ENCODE measurements at regions not wholly inside any gene's neighbourhood (a gene's known extent, or its start where the extent isn't known, plus 50 kb on each side); places are given as distances from the start of the nearest gene placed in this dataset.
"Not testable (repeated sequence)": the region's sequence is repeated elsewhere in the genome, so short reads cannot be mapped to it uniquely, and the experiment has no call there.

GRCh38 chr10:77718957-77719356 lies 81.3 kb upstream of the KCNMA1 start:
- DNase-seq (ENCODE audit: unreplicated experiment), result no peak
- no peaks in the 10 kb centered on the region for H3K9me3 Mint-ChIP-seq (ENCODE audit: unreplicated experiment)
- H3K4me3 Mint-ChIP-seq (ENCODE audit: unreplicated experiment), result no peak overlapping the region
- POLR2A ChIA-PET, result no interaction called here
- H3K27ac Mint-ChIP-seq (ENCODE audit: low read depth, unreplicated experiment), result no peak overlapping the region
- no TSS peak for BruUV-seq (replicated peaks)
- peaks cover 26% of the 10 kb centered on the region for H3K4me1 Mint-ChIP-seq (ENCODE audit: insufficient read depth, unreplicated experiment)
- TF ChIP-seq CTCF (IDR thresholded peaks at IDR 0.05; ENCODE audit: unreplicated experiment), result no peak
- no peaks in the 10 kb centered on the region for H3K27me3 Mint-ChIP-seq (ENCODE audit: insufficient read depth, unreplicated experiment)
- H3K36me3 Mint-ChIP-seq (ENCODE audit: insufficient read depth, unreplicated experiment), result no peaks in the 10 kb centered on the region
- CTCF ChIA-PET, result interaction anchor here (0.6 to 1.4 kb wide), 5 partner anchors 14 to 287 kb away, joined by 3 to 4 read pairs (median 3); no protein-coding TSS in a partner anchor
- intact Hi-C loops (cut with micrococcal nuclease), result loop anchor here (1.0 to 10.0 kb wide), 2 partner anchors 37 to 126 kb away; no protein-coding TSS in a partner anchor

- H3K36me3 Mint-ChIP-seq (ENCODE audit: insufficient read depth, unreplicated experiment); H3K27ac Mint-ChIP-seq (ENCODE audit: low read depth, unreplicated experiment); H3K4me3 Mint-ChIP-seq (ENCODE audit: unreplicated experiment); POLR2A ChIA-PET; H3K9me3 Mint-ChIP-seq (ENCODE audit: unreplicated experiment); BruUV-seq (replicated peaks); H3K27me3 Mint-ChIP-seq (ENCODE audit: insufficient read depth, unreplicated experiment): not testable (repeated sequence)
- CTCF ChIA-PET, result interaction anchor here (0.6 to 2.0 kb wide), 4 partner anchors 39 to 1523 kb away, joined by 3 to 14 read pairs (median 4); no protein-coding TSS in a partner anchor
- intact Hi-C loops (cut with micrococcal nuclease), result loop anchor here (10.0 kb wide), 1 partner anchor 126 kb away; no protein-coding TSS in a partner anchor
- peaks cover 21% of the 10 kb centered on the region for H3K4me1 Mint-ChIP-seq (ENCODE audit: insufficient read depth, unreplicated experiment)
- peak; percentile 26 for DNase-seq (ENCODE audit: unreplicated experiment)
Measured at GRCh38 chr10:77718312-77718711, 80.7 kb upstream of the KCNMA1 start.

- ChIA-PET POLR2A (interaction anchor here (0.6 to 1.0 kb wide), 3 partner anchors 9 to 39 kb away, joined by 3 read pairs; no protein-coding TSS in a partner anchor), CTCF (interaction anchor here (0.7 to 9.1 kb wide), 6 partner anchors 17 to 547 kb away, joined by 3 to 193 read pairs (median 5); no protein-coding TSS in a partner anchor)
- no TSS peak for BruUV-seq (replicated peaks)
- Mint-ChIP-seq H3K4me3 (ENCODE audit: unreplicated experiment) (no peak overlapping the region), H3K36me3 (ENCODE audit: insufficient read depth, unreplicated experiment) (no peaks in the 10 kb centered on the region), H3K27ac (ENCODE audit: low read depth, unreplicated experiment) (no peak overlapping the region), H3K9me3 (ENCODE audit: unreplicated experiment) (no peaks in the 10 kb centered on the region), H3K4me1 (ENCODE audit: insufficient read depth, unreplicated experiment) (peaks cover 12% of the 10 kb centered on the region), H3K27me3 (ENCODE audit: insufficient read depth, unreplicated experiment) (no peaks in the 10 kb centered on the region)
- DNase-seq (ENCODE audit: unreplicated experiment), result no peak
- intact Hi-C loops (cut with micrococcal nuclease), result loop anchor here (10.0 kb wide), 1 partner anchor 127 kb away; no protein-coding TSS in a partner anchor
- TF ChIP-seq CTCF (IDR thresholded peaks at IDR 0.05; ENCODE audit: unreplicated experiment), result no peak
Measured at GRCh38 chr10:77717336-77717735, 79.7 kb upstream of the KCNMA1 start.

DNA sequence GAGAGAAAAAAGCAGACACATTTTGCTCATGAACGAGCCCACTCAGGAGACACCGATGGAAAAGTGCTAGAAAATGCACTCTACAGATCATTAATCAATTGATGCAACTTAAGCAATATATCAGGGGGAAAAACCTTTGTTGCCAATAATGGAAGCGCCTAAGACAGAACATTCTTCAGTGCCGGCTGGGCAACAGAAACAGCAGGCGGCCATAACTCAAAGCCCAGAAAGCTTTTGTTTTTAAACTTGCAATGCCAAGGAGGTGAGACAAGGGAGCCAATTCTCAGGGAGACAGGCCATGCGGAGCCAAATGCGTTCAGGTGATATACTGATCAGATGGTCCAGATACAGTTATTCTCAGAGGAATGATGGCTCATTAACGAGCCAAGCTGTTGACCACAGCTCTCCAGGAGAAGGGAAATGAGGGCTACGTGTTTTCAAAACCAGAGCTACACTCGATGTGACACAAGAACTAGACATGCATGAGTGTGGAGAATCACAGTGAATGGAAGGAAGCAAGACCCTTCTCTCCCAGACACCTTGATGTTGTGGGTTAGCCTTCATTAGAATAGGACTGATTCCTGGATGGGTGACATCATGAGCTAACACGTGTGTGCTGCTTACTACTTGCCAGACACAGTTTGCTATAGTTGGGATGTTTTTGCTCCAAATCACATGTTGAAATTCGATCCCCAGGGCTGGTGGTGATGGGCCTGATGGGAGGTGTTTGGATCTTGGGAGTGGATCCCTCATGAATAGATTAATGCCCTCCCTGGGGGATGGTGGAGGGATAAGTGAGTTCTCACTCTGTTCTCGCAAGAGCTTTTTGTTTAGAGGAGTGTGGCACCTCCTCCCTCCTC lies 79.1 kb upstream of the KCNMA1 start:
- no peaks in the 10 kb centered on the region for H3K36me3 Mint-ChIP-seq (ENCODE audit: insufficient read depth, unreplicated experiment)
- ChIA-PET POLR2A (interaction anchor here (0.6 to 1.0 kb wide), 3 partner anchors 8 to 40 kb away, joined by 3 read pairs; no protein-coding TSS in a partner anchor), CTCF (interaction anchor here (0.6 to 9.1 kb wide), 8 partner anchors 11 to 546 kb away, joined by 3 to 193 read pairs (median 4); no protein-coding TSS in a partner anchor)
- intact Hi-C loops (cut with micrococcal nuclease), result loop anchor here (10.0 kb wide), 1 partner anchor 128 kb away; no protein-coding TSS in a partner anchor
- H3K27me3 Mint-ChIP-seq (ENCODE audit: insufficient read depth, unreplicated experiment), result no peaks in the 10 kb centered on the region
- TF ChIP-seq CTCF (IDR thresholded peaks at IDR 0.05; ENCODE audit: unreplicated experiment), result no peak
- H3K4me1 Mint-ChIP-seq (ENCODE audit: insufficient read depth, unreplicated experiment), result peaks cover 12% of the 10 kb centered on the region
- BruUV-seq (replicated peaks), result no TSS peak
- H3K9me3 Mint-ChIP-seq (ENCODE audit: unreplicated experiment), result no peaks in the 10 kb centered on the region
- no peak overlapping the region for H3K27ac Mint-ChIP-seq (ENCODE audit: low read depth, unreplicated experiment)
- H3K4me3 Mint-ChIP-seq (ENCODE audit: unreplicated experiment), result no peak overlapping the region
- no peak for DNase-seq (ENCODE audit: unreplicated experiment)

Measured in MCF 10A (cell line).